Activated CD4-positive, alpha-beta T cell treated with anti-CD3 and anti-CD28 coated beads, Interleukin-2, Interleukin-4, amounts not matched to agents 100 ng/mL and 50 ng/mL, durations not matched to agents 16 hours and 8 hours (primary cell): ENCODE measurements at regions not wholly inside any gene's neighbourhood (a gene's known extent, or its start where the extent isn't known, plus 50 kb on each side); places are given as distances from the start of the nearest gene placed in this dataset.

Source experiments
- DNase-seq: peaks from one replicate; pipeline ENCODE4 v3.0.0-alpha.2; 2020; ENCODE audit warnings: low spot score

DNA sequence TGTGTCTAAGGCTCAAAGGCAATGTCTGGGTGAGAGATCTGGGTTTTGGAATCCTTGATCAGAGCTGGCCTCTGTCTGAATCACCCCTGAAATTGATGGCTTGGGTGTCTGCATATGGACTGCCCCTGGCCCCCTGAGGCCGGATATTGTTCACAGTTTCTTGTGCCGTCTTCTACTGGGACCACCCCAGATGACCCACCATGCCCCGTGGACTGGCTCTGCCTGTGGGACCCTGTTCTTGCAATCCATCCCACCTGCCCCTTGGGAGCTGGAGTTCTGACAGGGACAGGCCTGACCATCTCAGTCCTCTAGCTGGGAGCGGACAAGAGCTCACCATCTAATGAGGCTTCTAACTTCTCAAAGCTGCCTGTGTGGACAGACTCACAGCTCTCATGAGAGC is 119.9 kb downstream of the FAM43A start:
- no peak for DNase-seq

DNA sequence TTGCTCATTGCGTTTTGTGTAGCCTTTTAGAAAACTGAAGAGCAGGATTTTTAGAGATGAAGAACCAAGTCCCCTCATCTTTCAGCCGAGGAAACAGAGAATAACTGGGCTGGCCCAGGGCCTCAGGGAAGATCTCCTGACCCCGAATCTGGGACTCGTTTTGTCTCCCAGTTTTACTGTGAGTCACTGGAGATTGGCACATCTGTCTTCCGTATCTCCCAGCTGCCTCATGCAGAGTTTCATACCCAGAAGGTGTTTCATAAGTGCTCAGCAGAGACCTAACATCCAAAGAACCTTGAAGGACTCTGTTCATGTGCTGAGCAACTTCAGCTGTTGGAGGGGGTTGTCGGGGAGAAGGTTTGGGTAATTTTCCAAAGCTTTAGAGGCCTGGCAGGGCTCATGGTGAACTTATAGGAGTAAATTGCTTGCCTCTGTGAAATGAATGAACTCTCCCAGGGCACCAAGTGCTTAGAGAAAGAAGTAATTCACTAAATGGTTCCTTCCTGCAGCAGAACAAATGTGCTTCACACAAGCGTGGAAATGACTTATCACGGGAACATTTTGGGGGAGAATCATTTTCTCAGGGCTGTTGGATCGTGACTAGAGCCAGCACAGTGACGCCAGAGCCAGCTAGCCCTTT is 121.4 kb downstream of the FAM43A start:
- no peak for DNase-seq

GRCh38 chr3:194808640-194809097 is 123.0 kb downstream of the FAM43A start:
- no peak for DNase-seq

DNA sequence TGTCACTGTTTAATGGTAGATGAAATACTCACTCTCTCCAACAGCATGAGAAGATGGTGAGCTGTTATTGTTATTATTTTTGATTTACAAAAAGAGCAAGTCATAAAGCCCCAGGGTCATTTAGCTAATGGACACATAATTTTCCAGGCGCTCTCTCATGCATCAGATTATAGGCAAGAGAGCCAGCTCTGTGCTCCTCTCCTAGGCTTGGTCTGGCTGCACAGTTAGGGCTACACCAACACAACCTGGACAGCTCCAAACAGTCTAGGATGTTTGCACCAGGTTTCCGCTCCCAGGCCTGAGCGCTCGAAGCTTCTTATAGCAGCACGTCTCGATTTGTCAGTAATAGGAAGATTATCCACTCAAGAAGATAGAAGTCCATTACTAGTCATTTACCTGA is 123.7 kb downstream of the FAM43A start:
- no peak for DNase-seq

- DNase-seq = no peak
Measured at GRCh38 chr3:194810076-194810475, 124.4 kb downstream of the FAM43A start.

- no peak for DNase-seq
Measured at GRCh38 chr3:194811118-194811517, 125.4 kb downstream of the FAM43A start.

GRCh38 chr3:194812176-194812575 is 126.5 kb downstream of the FAM43A start:
- DNase-seq = no peak

DNA sequence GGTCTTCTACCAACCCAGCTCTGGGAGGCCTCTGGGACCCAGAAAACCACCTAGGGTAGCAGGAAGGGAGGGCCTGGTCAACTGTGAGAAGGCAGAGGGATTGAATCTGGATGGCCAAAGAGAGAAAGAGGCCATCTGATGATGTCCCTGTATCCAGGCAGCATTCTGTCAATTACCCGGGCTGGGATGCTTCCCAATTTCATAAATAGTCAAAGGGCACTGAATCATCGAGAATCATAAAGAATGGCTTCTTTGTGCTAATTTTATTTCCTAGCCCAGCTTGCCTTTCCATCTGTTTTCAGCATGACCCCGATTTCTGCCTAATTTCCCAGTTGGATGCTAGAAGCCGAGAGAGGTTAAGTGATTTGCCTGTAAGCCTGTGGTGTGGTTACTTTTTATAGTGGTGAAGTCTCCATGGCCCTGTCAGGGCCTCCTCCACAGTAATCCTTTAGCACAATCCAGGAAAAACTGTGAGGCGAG is 129.2 kb downstream of the FAM43A start:
- DNase-seq = no peak

DNA sequence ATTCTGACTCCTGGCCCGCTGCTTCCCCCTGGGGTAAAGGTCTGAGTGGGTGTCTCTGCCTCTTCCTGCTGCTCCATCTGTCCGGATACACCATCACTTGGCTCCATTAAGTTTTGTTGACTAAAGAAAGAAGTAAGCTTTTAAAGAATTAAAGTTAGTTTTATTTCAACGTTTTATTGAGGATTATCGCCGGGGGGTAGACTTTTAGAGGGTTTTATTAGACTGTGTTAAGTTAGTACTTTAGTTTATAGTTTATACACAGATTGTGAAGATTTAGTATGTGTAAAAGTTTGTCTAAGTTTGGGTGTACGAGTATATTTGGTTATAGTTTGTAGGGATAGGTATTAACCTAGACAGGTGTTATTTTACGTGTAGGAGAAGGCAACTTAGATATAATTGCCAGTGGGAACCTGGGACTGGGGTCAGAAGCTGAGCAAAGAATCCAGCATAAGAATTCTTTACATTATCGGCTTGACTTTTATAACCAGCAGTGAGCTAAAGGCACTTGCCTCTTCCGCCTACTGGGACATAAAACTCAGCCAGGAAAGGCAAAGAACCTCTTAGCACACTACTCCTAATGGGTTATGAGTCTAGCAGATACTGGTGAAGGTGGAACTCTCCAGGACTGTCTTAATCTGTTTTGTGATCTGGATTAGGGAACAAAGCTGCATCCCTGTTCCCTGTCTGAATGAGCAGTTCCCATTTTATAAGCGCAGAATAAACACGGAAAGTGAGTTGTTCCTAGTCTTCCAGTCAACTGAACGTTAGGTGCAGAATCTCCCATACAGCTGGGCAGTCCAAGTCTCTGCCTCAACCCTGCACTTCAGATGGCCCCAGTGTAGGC is 131.3 kb downstream of the FAM43A start:
- DNase-seq = no peak

DNA sequence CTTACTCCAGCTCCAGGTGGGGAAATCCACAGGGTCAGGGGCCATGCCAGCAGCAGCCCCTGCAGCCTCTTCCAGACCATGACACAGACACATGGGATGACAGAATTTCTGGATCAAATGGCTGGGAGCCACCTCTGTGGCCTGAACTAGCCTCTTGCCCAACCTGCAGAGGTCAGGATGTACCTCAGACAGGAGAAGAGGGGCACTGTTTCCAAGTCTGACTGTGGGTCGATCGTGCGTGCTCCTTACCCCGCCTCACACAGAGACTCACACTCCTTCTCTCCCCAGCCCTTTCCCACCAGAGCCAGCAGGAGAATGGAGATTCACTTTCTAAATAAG is 131.9 kb downstream of the FAM43A start:
- DNase-seq = no peak

DNA sequence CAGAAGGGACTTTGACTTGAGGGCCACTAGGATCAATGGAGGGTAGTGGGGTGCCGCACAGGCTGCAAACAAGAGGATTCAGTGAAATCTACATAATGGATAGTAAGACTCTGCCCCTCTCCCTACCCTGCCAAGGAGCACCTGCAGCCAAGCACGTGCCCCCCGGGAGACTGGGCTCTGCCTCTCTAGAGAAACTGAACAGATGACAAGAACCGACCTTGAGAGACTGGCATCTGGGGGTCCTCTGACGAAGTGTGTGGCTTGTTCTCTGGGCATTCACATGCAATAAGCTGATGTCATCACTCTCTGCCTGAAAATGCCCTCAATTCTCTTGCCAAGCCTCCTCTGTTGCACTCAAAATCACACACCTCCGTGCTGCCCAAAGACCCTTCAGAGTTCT is 132.3 kb downstream of the FAM43A start:
- no peak for DNase-seq

DNA sequence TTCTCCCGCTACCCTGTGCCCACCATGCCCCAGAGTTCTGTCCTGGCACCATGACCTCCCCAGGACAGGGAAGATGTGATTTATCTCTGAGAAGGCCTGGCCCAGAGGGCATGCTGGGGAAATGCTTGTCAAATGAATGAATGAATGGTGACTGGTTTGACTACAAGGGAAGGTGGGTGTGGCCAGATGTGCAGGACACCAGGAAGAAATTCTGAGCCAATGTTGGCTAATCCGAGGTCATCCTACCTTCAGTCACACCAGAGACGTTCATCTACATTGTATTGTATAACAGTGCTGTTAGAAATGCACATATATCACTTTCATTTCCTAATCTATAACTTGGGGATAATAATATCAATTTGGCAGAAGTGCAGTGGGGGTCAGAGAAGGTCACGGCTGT is 138.4 kb downstream of the FAM43A start:
- DNase-seq = no peak

GRCh38 chr3:194824701-194825111 is 139.0 kb downstream of the FAM43A start:
- no peak for DNase-seq

- no peak for DNase-seq
Measured at GRCh38 chr3:194826594-194826993, 140.9 kb downstream of the FAM43A start.

DNA sequence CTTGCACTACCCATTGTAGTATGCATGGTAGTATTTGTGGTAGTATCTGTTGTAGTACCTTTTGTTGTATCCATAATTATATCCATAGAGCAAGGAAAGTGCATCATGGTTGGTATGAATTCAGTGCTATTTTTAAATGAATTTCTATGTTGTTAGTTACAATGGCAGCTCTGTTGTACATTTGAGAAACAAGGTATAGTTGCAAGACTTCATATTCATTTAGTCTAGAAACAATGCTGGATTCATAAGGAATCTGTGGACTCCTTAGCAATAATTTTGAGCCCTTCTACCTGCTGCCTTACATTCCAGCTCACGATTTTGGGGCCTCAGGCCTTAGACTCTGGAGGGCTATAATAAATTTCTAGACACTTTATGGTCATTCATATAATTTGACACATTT is 141.8 kb downstream of the FAM43A start:
- no peak for DNase-seq

- DNase-seq = no peak
Measured at GRCh38 chr3:194828116-194828515, 142.4 kb downstream of the FAM43A start.

- no peak for DNase-seq
Measured at GRCh38 chr3:194828926-194829325, 143.2 kb downstream of the FAM43A start.

DNA sequence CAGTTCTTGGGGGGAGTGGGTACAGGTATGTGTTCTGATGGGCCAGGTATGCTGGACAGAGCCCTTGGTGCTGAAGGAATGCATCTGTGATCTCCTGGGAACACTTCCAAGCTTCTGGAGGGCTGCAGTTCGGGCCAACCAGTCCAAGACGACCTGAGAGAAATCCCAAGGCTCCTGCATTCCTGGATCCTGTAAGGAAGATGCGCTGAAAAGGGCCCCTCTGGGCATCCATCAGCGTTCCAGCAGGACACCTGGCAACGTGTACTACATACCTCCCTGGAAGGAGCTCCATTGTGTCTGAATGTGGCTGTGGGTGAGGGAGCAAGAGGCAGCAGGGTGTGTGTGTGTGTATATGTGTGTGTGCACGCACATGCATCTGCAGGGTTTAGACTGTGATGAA is 144.7 kb downstream of the FAM43A start:
- DNase-seq = no peak

GRCh38 chr3:194830978-194831377 is 145.3 kb downstream of the FAM43A start:
- DNase-seq = no peak

GRCh38 chr3:194832346-194833104 is 146.8 kb downstream of the FAM43A start:
- no peak for DNase-seq

DNA sequence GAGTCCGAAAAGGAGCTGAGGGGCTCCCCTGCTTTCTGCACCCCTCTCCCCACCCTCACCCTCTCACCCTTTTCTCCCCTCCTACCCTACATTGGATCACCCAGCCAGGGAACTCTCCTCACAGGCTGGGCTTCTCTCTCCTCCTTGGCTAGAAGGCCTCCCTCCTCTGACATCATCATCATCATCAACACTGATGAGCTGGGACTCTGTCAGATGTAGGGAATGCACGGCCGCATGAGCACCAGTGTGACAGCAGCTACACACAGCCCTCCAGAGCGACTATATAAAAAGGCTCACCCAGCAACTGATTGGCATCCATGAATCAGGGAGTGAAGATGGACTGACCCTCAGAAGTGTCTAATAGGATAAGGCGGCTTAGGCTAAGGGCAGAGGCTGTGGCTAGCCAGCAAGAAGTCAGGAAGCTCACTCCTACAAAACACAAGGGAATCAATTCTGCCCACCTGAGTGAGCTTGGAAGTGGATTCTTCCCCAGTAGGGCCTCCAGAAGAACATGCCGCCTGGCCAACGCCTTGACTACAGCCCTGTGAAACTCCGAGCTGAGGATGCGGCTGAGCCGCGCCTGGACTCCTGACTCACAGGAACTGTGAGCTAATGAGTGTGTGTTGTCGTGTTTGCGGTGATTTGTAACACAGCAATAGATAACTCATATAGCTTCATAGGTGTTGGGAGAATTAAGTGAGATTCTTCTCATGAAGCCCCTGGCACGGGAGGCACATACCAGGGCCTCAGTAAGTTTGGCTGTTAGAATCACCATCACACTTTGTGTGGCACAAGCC is 147.6 kb downstream of the FAM43A start:
- DNase-seq = no peak

DNA sequence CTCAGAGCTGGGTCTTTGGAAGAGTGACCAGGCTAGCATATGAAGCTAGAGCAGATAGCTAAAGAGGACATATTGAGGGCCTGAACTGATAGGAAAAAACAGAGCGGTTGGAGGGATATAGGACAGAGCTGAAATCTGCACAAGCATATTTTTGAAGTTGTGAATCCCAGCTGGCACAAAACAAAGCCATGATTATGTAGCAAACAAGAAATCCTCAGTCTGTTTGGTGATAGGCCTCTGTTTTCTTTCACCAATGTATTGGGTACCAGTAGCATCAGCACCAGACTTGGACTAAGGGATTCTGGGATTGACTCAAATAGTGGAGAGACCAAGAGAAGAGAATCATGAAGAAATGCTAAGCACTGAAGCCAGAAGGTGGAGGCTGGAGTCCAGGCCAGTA is 151.0 kb downstream of the FAM43A start:
- no peak for DNase-seq
